GM19023 (cell line): ENCODE measurements at regions not wholly inside any gene's neighbourhood (a gene's known extent, or its start where the extent isn't known, plus 50 kb on each side); places are given as distances from the start of the nearest gene placed in this dataset.

Source experiments
- ATAC-seq: cut with Tn5 transposase; IDR thresholded peaks from one replicate; pipeline ENCODE4 v1.9.1; 2021; ENCODE audit warnings: mild to moderate bottlenecking, moderate library complexity; ENCODE audit not compliant: unreplicated experiment

DNA sequence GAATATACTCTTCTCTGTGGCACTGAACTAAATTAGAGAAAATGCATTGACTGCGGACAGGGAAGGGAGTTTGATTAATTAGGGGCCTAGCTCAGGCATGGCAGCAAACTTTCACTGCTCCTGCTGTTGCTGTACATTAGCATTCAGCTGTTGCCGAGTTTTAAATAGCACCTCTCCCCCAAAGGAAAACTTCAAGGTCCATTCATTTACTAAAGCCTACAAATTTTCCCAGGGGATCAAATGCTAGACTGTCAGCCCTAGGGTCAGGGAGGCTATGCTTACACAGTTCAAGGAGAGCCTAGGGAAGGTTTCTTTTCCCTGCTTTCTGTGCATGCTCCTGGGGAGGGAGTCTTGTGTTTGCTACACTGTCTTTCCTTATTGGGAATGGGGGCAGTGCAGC, 60.0 kb upstream of the GZMB start:
- ATAC-seq: no peak

DNA sequence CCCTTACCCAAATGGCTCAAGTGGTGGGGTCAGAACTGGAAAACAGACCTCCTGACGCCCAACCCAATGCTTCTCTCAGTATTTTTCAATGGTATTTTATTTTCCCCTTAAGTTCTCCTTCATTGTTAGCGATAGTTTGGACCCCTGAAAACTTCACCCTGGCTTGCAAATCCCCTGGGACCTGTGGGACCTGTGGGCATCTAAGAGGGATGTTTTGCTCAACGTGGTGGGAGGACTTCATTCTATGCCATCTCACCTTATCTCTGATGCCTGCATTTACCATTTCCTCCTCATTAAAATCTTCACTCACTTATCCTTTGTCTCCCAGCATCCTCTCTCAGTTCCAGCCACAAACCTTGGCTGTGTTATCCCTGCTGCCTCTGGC, 59.4 kb upstream of the GZMB start:
- no peak for ATAC-seq

DNA sequence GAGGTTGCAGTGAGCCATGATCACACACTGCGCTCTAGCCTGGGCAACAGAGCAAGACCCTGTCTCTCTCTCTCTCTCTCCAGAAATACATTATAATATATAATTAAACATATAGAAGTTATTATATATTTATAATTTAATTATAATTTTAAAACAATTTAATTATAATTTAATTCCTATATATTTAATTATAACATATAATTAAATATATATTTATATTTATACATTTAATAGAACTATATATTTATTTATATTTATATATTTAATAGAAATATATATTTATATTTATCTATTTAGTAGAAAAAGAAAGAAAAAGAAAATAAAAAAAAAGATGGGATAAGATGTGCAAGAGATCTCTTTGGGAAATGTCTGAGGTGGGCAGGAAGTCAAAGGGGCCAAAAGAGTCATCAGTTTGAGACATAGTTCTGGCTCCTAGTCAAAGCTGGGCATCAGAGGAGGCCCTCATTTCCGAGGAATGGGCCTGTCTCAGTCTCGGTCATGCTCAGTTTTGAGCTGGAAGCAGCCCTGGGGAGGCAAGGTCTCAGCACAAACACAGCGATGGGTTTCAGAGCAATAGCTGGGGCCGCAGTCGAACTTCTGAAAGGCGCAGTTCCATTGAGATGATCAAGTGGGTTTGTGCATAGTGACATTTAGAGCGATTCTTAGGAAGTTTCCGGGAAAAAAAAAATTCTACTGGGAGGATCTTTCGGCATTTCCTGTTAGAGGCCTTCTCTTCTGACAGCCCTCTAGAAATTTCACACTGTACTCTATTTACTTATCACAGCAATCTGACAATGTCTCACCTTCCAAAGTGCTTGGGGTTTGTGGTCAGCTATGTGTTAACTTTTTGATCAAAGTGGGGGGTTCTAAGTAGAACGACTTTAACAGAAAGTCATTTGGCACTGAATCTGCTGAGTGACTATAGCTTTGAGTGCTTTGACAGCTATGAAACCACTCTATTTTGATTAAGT, 58.7 kb upstream of the GZMB start:
- ATAC-seq: no peak

DNA sequence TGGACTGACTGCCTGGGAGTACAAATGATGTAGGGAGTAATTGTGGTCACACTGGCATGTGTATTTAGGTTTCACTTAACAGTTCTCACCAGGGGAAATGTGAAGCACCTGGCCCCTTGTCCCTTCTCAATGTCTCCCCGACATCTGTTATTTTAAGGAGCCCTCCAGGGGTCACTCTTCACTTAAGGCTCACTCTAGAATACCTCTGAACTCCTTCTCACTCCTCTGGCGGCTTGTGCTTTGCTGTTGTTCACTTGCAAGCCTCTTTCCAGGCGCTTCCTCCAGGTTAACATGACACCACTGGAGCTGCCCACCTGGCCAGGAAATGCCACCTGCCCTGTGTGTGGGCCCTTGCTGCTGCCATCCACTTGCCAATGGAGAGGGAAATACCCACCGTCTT, 56.5 kb upstream of the GZMB start:
- ATAC-seq: peak; percentile 56

DNA sequence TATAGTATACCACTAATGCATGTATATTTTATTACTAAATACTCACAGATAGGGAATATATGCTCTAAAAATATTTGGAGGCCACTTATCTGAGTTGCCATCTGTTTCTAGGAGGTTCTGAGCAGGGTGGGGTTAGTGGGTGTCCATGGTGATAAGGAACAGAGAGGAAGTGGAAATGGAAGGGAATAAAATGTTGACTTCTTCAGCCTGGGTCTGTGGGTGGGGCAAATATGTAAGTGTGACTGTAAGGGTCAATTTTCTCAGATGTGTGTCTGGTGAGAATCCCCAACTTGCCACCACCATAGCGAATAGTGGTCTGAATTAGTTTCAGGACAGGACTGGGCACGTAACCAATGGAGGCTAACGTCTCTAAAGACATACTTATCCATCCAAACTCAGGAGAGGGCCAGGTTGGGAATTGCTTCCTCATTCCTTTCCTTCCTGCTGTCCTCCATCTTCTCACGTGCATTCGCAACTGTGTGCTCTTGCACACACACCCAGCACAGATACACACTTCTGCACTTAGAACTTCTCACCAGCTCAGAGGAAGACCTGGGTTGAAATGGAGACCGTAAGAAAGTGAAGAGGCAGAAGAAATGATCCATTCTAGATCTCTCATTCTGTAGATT, 54.2 kb upstream of the GZMB start:
- no peak for ATAC-seq
